OCI-LY3 (cell line): ENCODE measurements at regions not wholly inside any gene's neighbourhood (a gene's known extent, or its start where the extent isn't known, plus 50 kb on each side); places are given as distances from the start of the nearest gene placed in this dataset.
A peak's percentile ranks its signal among the peaks of the same experiment; 100 is the strongest.

ENCODE experiments used
- H2AFZ ChIP-seq: fragments of 200-600, 300-600 bp; shearing (Covaris generic); 2 replicates; pipeline ENCODE4 v1.6.0; 2014; ENCODE audit warnings: antibody characterized with exemption, low read depth, low read length
- H3K27ac ChIP-seq: fragments of 200-600, 300-600 bp; sonication (generic); 2 replicates; pipeline ENCODE4 v1.5.1; 2014; ENCODE audit warnings: mild to moderate bottlenecking, low read length, moderate library complexity, mixed read lengths
- H3K27me3 ChIP-seq: fragments of 200-600, 300-600 bp; sonication (generic); 2 replicates; pipeline ENCODE4 v1.6.1; 2014; ENCODE audit warnings: low read depth, low read length, mixed read lengths
- H3K36me3 ChIP-seq: fragments of 200-600, 300-600 bp; sonication (generic); replicated peaks from 2 replicates; pipeline ENCODE3; 2014; ENCODE audit warnings: low read depth, low read length, mixed read lengths
- H3K4me1 ChIP-seq: fragments of 300-600, 200-600 bp; sonication (generic); 2 replicates; pipeline ENCODE4 v1.6.1; 2014; ENCODE audit warnings: low read length, mixed read lengths
- H3K4me2 ChIP-seq: fragments of 200-600, 300-600 bp; sonication (generic); 2 replicates; pipeline ENCODE4 v1.6.1; 2014; ENCODE audit warnings: low read length, mixed read lengths
- H3K4me3 ChIP-seq: fragments of 300-600, 200-600 bp; sonication (generic); 2 replicates; pipeline ENCODE4 v1.5.1; 2014; ENCODE audit warnings: antibody characterized with exemption, mild to moderate bottlenecking, low read length, moderate library complexity
- H3K79me2 ChIP-seq: fragments of 300-600, 200-600 bp; shearing (Covaris generic); 2 replicates; pipeline ENCODE4 v1.6.1; 2014; ENCODE audit warnings: mild to moderate bottlenecking, low read length, mixed read lengths
- H3K9ac ChIP-seq: fragments of 300-600, 200-600 bp; shearing (Covaris generic); 2 replicates; pipeline ENCODE4 v1.6.0; 2014; ENCODE audit warnings: mild to moderate bottlenecking, low read length, moderate library complexity
- H3K9me3 ChIP-seq: fragments of 200-600, 300-600 bp; shearing (Covaris generic); 2 replicates; pipeline ENCODE4 v1.6.1; 2014; ENCODE audit warnings: low read length, mixed read lengths; ENCODE audit not compliant: insufficient read depth
- H4K20me1 ChIP-seq: fragments of 200-600, 300-600 bp; sonication (generic); 2 replicates; pipeline ENCODE4 v1.6.1; 2016; ENCODE audit warnings: low read length, mixed read lengths; ENCODE audit not compliant: insufficient read depth
- CTCF ChIP-seq: fragments of 200-600, 300-600 bp; sonication (generic); IDR thresholded peaks from 2 replicates; pipeline ENCODE4 v1.5.1; 2014; ENCODE audit warnings: antibody characterized with exemption, low read length, low read depth
- EZH2phosphoT487 ChIP-seq: fragments of 200-600 bp; shearing (Covaris generic); IDR thresholded peaks from 2 replicates; pipeline ENCODE4 v1.6.1; 2018; ENCODE audit warnings: antibody characterized with exemption, mixed run types, low read depth

GRCh38 chr11:70739091-70739490 lies 340.8 kb downstream of the CTTN start:
- Histone ChIP-seq H3K36me3 (no peaks in the 10 kb centered on the region), H3K27ac (no peak overlapping the region), H4K20me1 (no peaks in the 10 kb centered on the region), H2AFZ (no peak overlapping the region), H3K4me3 (no peak overlapping the region), H3K9ac (no peak overlapping the region), H3K79me2 (no peaks in the 10 kb centered on the region), H3K4me2 (no peak overlapping the region), H3K27me3 (peaks cover 9% of the 10 kb centered on the region), H3K4me1 (no peaks in the 10 kb centered on the region), H3K9me3 (no peaks in the 10 kb centered on the region)
- TF ChIP-seq CTCF (no peak), EZH2phosphoT487 (no peak)

GRCh38 chr11:70739811-70740487 lies 341.6 kb downstream of the CTTN start:
- Histone ChIP-seq H3K27me3 (peaks cover 13% of the 10 kb centered on the region), H3K4me1 (no peaks in the 10 kb centered on the region), H3K9ac (no peak overlapping the region), H3K4me2 (no peak overlapping the region), H3K4me3 (no peak overlapping the region), H2AFZ (no peak overlapping the region), H4K20me1 (no peaks in the 10 kb centered on the region), H3K36me3 (no peaks in the 10 kb centered on the region), H3K79me2 (no peaks in the 10 kb centered on the region), H3K9me3 (no peaks in the 10 kb centered on the region), H3K27ac (no peak overlapping the region)
- TF ChIP-seq CTCF (peak; percentile 5; the same call in 1 of the 2 replicates), EZH2phosphoT487 (no peak)

GRCh38 chr11:70740488-70740851 lies 342.1 kb downstream of the CTTN start:
- no peak overlapping the region for H3K9ac ChIP-seq
- no peaks in the 10 kb centered on the region for H4K20me1 ChIP-seq
- no peaks in the 10 kb centered on the region for H3K36me3 ChIP-seq
- H3K4me2 ChIP-seq, result no peak overlapping the region
- H3K4me3 ChIP-seq, result no peak overlapping the region
- no peaks in the 10 kb centered on the region for H3K79me2 ChIP-seq
- H3K9me3 ChIP-seq, result no peaks in the 10 kb centered on the region
- H3K27ac ChIP-seq, result no peak overlapping the region
- no peak overlapping the region for H2AFZ ChIP-seq
- H3K27me3 ChIP-seq, result peaks cover 13% of the 10 kb centered on the region
- TF ChIP-seq CTCF, result no peak
- no peak for TF ChIP-seq EZH2phosphoT487
- H3K4me1 ChIP-seq, result no peaks in the 10 kb centered on the region

GRCh38 chr11:70741085-70741484 lies 342.8 kb downstream of the CTTN start:
- peaks cover 13% of the 10 kb centered on the region for H3K27me3 ChIP-seq
- no peak overlapping the region for H3K4me2 ChIP-seq
- H3K4me1 ChIP-seq, result no peaks in the 10 kb centered on the region
- TF ChIP-seq CTCF (no peak), EZH2phosphoT487 (no peak)
- no peak overlapping the region for H3K27ac ChIP-seq
- no peak overlapping the region for H3K9ac ChIP-seq
- no peaks in the 10 kb centered on the region for H3K79me2 ChIP-seq
- H3K9me3 ChIP-seq, result no peaks in the 10 kb centered on the region
- no peak overlapping the region for H2AFZ ChIP-seq
- H3K4me3 ChIP-seq, result no peak overlapping the region
- no peaks in the 10 kb centered on the region for H4K20me1 ChIP-seq
- H3K36me3 ChIP-seq, result no peaks in the 10 kb centered on the region
